Effector memory CD8-positive, alpha-beta T cell (primary cell): ENCODE measurements at regions not wholly inside any gene's neighbourhood (a gene's known extent, or its start where the extent isn't known, plus 50 kb on each side); places are given as distances from the start of the nearest gene placed in this dataset.
"Not testable (repeated sequence)": the region's sequence is repeated elsewhere in the genome, so short reads cannot be mapped to it uniquely, and the experiment has no call there.

Experiments
- ATAC-seq: fragments of 150-1000 bp; cut with Tn5 transposase; replicated peaks from 2 replicates; pipeline ENCODE4 v1.10.0; 2021; ENCODE audit warnings: mild to moderate bottlenecking, moderate library complexity
- DNase-seq, 3 experiments: peaks; one replicate each; pipeline ENCODE4 v3.0.0; 2021
- H3K27ac Mint-ChIP-seq, 2 donors: one replicate each; pipeline ENCODE4 v1.8.0; 2022; ENCODE audit warnings: mild to moderate bottlenecking in 2 of 2, mixed read lengths in 2 of 2, moderate library complexity in 2 of 2
- H3K27me3 Mint-ChIP-seq, 2 donors: one replicate each; pipeline ENCODE4 v1.8.0; 2022; ENCODE audit warnings: mixed read lengths in 2 of 2
- H3K36me3 Mint-ChIP-seq: one replicate; pipeline ENCODE4 v1.8.0; 2022; ENCODE audit warnings: mild to moderate bottlenecking, moderate library complexity, mixed read lengths; ENCODE audit not compliant: insufficient read depth
- H3K4me1 Mint-ChIP-seq, 2 donors: one replicate each; pipeline ENCODE4 v1.8.0; 2022; ENCODE audit warnings: low read depth in 2 of 2, mixed read lengths in 2 of 2
- H3K4me3 Mint-ChIP-seq, 2 donors: one replicate each; pipeline ENCODE4 v1.8.0; 2022; ENCODE audit warnings: mild to moderate bottlenecking in 2 of 2, mixed read lengths in 2 of 2, moderate library complexity in 2 of 2
- H3K9me3 Mint-ChIP-seq, 2 donors: one replicate each; pipeline ENCODE4 v1.8.0; 2022; ENCODE audit warnings: mixed read lengths in 2 of 2

GRCh38 chr3:40924559-40925141 lies 274.7 kb upstream of the CTNNB1 start:
- Mint-ChIP-seq H3K4me3 (no peak overlapping the region), H3K36me3 (no peaks in the 10 kb centered on the region), H3K4me1 (no peaks in the 10 kb centered on the region), H3K27me3 (peaks cover 37 to 47% of the 10 kb centered on the region in 2 donors), H3K9me3 (no peaks in the 10 kb centered on the region), H3K27ac (no peak overlapping the region)
- DNase-seq = no peak
- no peak for ATAC-seq

GRCh38 chr3:40925231-40925630 lies 274.1 kb upstream of the CTNNB1 start:
- H3K27ac Mint-ChIP-seq = no peak overlapping the region
- ATAC-seq = no peak
- no peak for DNase-seq
- no peaks in the 10 kb centered on the region for H3K4me1 Mint-ChIP-seq
- H3K9me3 Mint-ChIP-seq = no peaks in the 10 kb centered on the region
- no peaks in the 10 kb centered on the region for H3K36me3 Mint-ChIP-seq
- peaks cover 40 to 52% of the 10 kb centered on the region in 2 donors for H3K27me3 Mint-ChIP-seq
- no peak overlapping the region for H3K4me3 Mint-ChIP-seq

GRCh38 chr3:40930131-40930538 lies 269.2 kb upstream of the CTNNB1 start:
- no peak for DNase-seq
- Mint-ChIP-seq H3K27ac (no peak overlapping the region), H3K36me3 (no peaks in the 10 kb centered on the region)

GRCh38 chr3:40930756-40931155 lies 268.5 kb upstream of the CTNNB1 start:
- no peak for ATAC-seq
- DNase-seq = no peak
- Mint-ChIP-seq H3K4me3 (no peak overlapping the region), H3K9me3 (peaks cover 2 to 7% of the 10 kb centered on the region in 2 donors), H3K27ac (no peak overlapping the region), H3K27me3 (peaks cover 37 to 47% of the 10 kb centered on the region in 2 donors), H3K36me3 (no peaks in the 10 kb centered on the region), H3K4me1 (no peaks in the 10 kb centered on the region)

More at GRCh38 chr3:40930131-40930538, 269.2 kb upstream of the CTNNB1 start:
- Mint-ChIP-seq H3K4me1 (no peaks in the 10 kb centered on the region), H3K27me3 (peaks cover 37 to 50% of the 10 kb centered on the region in 2 donors), H3K9me3 (peaks cover 2 to 7% of the 10 kb centered on the region in 2 donors), H3K4me3 (no peak overlapping the region)
- ATAC-seq = no peak

GRCh38 chr3:40938591-40938990 lies 260.7 kb upstream of the CTNNB1 start:
- H3K4me3 Mint-ChIP-seq = no peak overlapping the region
- no peaks in the 10 kb centered on the region for H3K36me3 Mint-ChIP-seq
- H3K4me1 Mint-ChIP-seq = no peaks in the 10 kb centered on the region
- no peak for DNase-seq
- peaks cover 0 to 1% of the 10 kb centered on the region in 2 donors for H3K9me3 Mint-ChIP-seq
- no peak overlapping the region for H3K27ac Mint-ChIP-seq
- no peak for ATAC-seq
- peaks cover 0 to 6% of the 10 kb centered on the region in 2 donors for H3K27me3 Mint-ChIP-seq

- no peaks in the 10 kb centered on the region for H3K4me1 Mint-ChIP-seq
- H3K27ac Mint-ChIP-seq = no peak overlapping the region
- H3K9me3 Mint-ChIP-seq = peaks cover 0 to 1% of the 10 kb centered on the region in 2 donors
Observed at GRCh38 chr3:40939030-40939740, 260.1 kb upstream of the CTNNB1 start.

GRCh38 chr3:40939741-40940130 lies 259.6 kb upstream of the CTNNB1 start:
- DNase-seq (no peak), ATAC-seq (no peak)
- Mint-ChIP-seq H3K27me3 (peaks cover 0 to 6% of the 10 kb centered on the region in 2 donors), H3K27ac (no peak overlapping the region), H3K4me1 (no peaks in the 10 kb centered on the region), H3K4me3 (no peak overlapping the region), H3K36me3 (no peaks in the 10 kb centered on the region), H3K9me3 (peaks cover 0 to 1% of the 10 kb centered on the region in 2 donors)

More at GRCh38 chr3:40939030-40939740, 260.1 kb upstream of the CTNNB1 start:
- H3K4me3 Mint-ChIP-seq = no peak overlapping the region
- ATAC-seq (no peak), DNase-seq (no peak)
- peaks cover 0 to 6% of the 10 kb centered on the region in 2 donors for H3K27me3 Mint-ChIP-seq
- H3K36me3 Mint-ChIP-seq = no peaks in the 10 kb centered on the region

- H3K4me3 Mint-ChIP-seq = no peak overlapping the region
- H3K4me1 Mint-ChIP-seq = no peaks in the 10 kb centered on the region
- H3K27me3 Mint-ChIP-seq = peaks cover 0 to 6% of the 10 kb centered on the region in 2 donors
Observed at GRCh38 chr3:40940651-40941050, 258.7 kb upstream of the CTNNB1 start.

GRCh38 chr3:40947022-40947421 lies 252.3 kb upstream of the CTNNB1 start:
- peaks cover 25 to 31% of the 10 kb centered on the region in 2 donors for H3K27me3 Mint-ChIP-seq
- H3K36me3 Mint-ChIP-seq, H3K9me3 Mint-ChIP-seq, H3K4me1 Mint-ChIP-seq, H3K27ac Mint-ChIP-seq, DNase-seq, H3K4me3 Mint-ChIP-seq, ATAC-seq: not testable (repeated sequence)

More at GRCh38 chr3:40940651-40941050, 258.7 kb upstream of the CTNNB1 start:
- ATAC-seq (no peak), DNase-seq (no peak)
- H3K36me3 Mint-ChIP-seq = no peaks in the 10 kb centered on the region
- peaks cover 0 to 1% of the 10 kb centered on the region in 2 donors for H3K9me3 Mint-ChIP-seq
- H3K27ac Mint-ChIP-seq = no peak overlapping the region

- H3K27me3 Mint-ChIP-seq = peaks cover 25 to 31% of the 10 kb centered on the region in 2 donors
- ATAC-seq, H3K27ac Mint-ChIP-seq, DNase-seq, H3K4me1 Mint-ChIP-seq, H3K9me3 Mint-ChIP-seq, H3K4me3 Mint-ChIP-seq, H3K36me3 Mint-ChIP-seq: not testable (repeated sequence)
Observed at GRCh38 chr3:40949347-40949746, 250.0 kb upstream of the CTNNB1 start.

GRCh38 chr3:40951636-40952035 lies 247.7 kb upstream of the CTNNB1 start:
- Mint-ChIP-seq H3K9me3 (no peaks in the 10 kb centered on the region), H3K4me3 (no peak overlapping the region), H3K4me1 (no peaks in the 10 kb centered on the region), H3K36me3 (no peaks in the 10 kb centered on the region), H3K27ac (no peak overlapping the region), H3K27me3 (peaks cover 25 to 31% of the 10 kb centered on the region in 2 donors)
- DNase-seq (no peak), ATAC-seq (no peak)

GRCh38 chr3:40961104-40961857 lies 238.0 kb upstream of the CTNNB1 start:
- no peak for ATAC-seq
- H3K4me3 Mint-ChIP-seq = no peak overlapping the region
- no peak overlapping the region for H3K27ac Mint-ChIP-seq
- H3K9me3 Mint-ChIP-seq = peaks cover 0 to 3% of the 10 kb centered on the region in 2 donors
- H3K36me3 Mint-ChIP-seq = no peaks in the 10 kb centered on the region
- no peak for DNase-seq
- H3K4me1 Mint-ChIP-seq = no peaks in the 10 kb centered on the region
- H3K27me3 Mint-ChIP-seq = peaks cover 13 to 48% of the 10 kb centered on the region in 2 donors

GRCh38 chr3:40962721-40963120 lies 236.6 kb upstream of the CTNNB1 start:
- Mint-ChIP-seq H3K27ac (no peak overlapping the region), H3K4me3 (no peak overlapping the region), H3K4me1 (no peaks in the 10 kb centered on the region), H3K36me3 (no peaks in the 10 kb centered on the region), H3K27me3 (peaks cover 28 to 58% of the 10 kb centered on the region in 2 donors), H3K9me3 (peaks cover 0 to 4% of the 10 kb centered on the region in 2 donors)
- ATAC-seq = no peak
- DNase-seq = no peak
